Tibial nerve (tissue), 4 donors: ENCODE measurements at regions not wholly inside any gene's neighbourhood (a gene's known extent, or its start where the extent isn't known, plus 50 kb on each side); places are given as distances from the start of the nearest gene placed in this dataset.

Source experiments
- DNase-seq, 2 donors: peaks; one replicate each; pipeline ENCODE4 v3.0.0-alpha.2; 2019; ENCODE audit warnings: low spot score in 2 of 2
- H3K27ac ChIP-seq, 4 donors: fragments of 200-600 bp; sonication (generic) in 3 of 4; one replicate each; pipeline ENCODE4 v1.5.1; 2017 to 2019; ENCODE audit warnings: mild to moderate bottlenecking in 1 of 4
- H3K27me3 ChIP-seq, 2 donors: fragments of 200-600 bp; sonication (generic) in 1 of 2; one replicate each; pipeline versions ENCODE4 v1.5.1 to v1.6.0; 2017 to 2019
- H3K36me3 ChIP-seq, 3 donors: fragments of 200-600 bp; sonication (generic); one replicate each; pipeline ENCODE4 v1.5.1; 2018 to 2019
- H3K4me1 ChIP-seq, 4 donors: fragments of 200-600 bp; sonication (generic) in 3 of 4; one replicate each; pipeline ENCODE4 v1.5.1; 2017 to 2019
- H3K4me3 ChIP-seq, 4 donors: fragments of 200-600 bp; sonication (generic) in 3 of 4; one replicate each; pipeline ENCODE4 v1.5.1; 2017 to 2019; ENCODE audit warnings: mild to moderate bottlenecking in 1 of 4, moderate library complexity in 1 of 4
- H3K9me3 ChIP-seq, 4 donors: fragments of 200-600 bp; sonication (generic) in 3 of 4; one replicate each; pipeline ENCODE4 v1.5.1; 2017 to 2019
- CTCF ChIP-seq, 5 experiments: fragments of 200-600 bp in 3 of 5; fragments of 450-650 bp in 2 of 5; sonication (generic) in 3 of 5; IDR thresholded peaks; one replicate each; pipeline ENCODE4 v1.5.1; 2016 to 2019; ENCODE audit warnings: antibody characterized with exemption in 5 of 5, mild to moderate bottlenecking in 3 of 5, moderate library complexity in 2 of 5
- EP300 ChIP-seq, 2 donors: sonication (generic); formaldehyde crosslinking; IDR thresholded peaks; one replicate each; pipeline ENCODE4 v1.6.1; 2017; ENCODE audit warnings: antibody characterized with exemption in 2 of 2, mild to moderate bottlenecking in 1 of 2
- POLR2A ChIP-seq, 2 donors: fragments of 450-650 bp; IDR thresholded peaks; one replicate each; pipeline ENCODE4 v1.6.1; 2017; ENCODE audit warnings: antibody characterized with exemption in 2 of 2, mild to moderate bottlenecking in 2 of 2, moderate library complexity in 2 of 2
- WGBS, 2 donors: methylation state at CpG; one replicate each; pipeline ENCODE4 v1.1.5; 2018; 5-methylcytosine and 5-hydroxymethylcytosine counted together

GRCh38 chr12:11954181-11954580 is 116.6 kb upstream of the BCL2L14 start:
- TF ChIP-seq EP300 (IDR thresholded peaks at IDR 0.05), result no peak
- no peak for TF ChIP-seq POLR2A (IDR thresholded peaks at IDR 0.05)
- 51 to 56% methylated on average over 2 of the region's 2 CpGs for WGBS, 2 donors
- no peaks in the 10 kb centered on the region for H3K9me3 ChIP-seq
- no peak for DNase-seq
- peaks cover 0 to 14% (median 0%) of the 10 kb centered on the region in 4 donors for H3K4me1 ChIP-seq
- H3K36me3 ChIP-seq, result no peaks in the 10 kb centered on the region
- H3K27me3 ChIP-seq, result peaks cover 0 to 5% of the 10 kb centered on the region in 2 donors
- H3K27ac ChIP-seq, result no peak overlapping the region
- no peak overlapping the region for H3K4me3 ChIP-seq

- Histone ChIP-seq H3K4me1 (peaks cover 0 to 5% (median 0%) of the 10 kb centered on the region in 4 donors), H3K36me3 (no peaks in the 10 kb centered on the region), H3K27me3 (peaks cover 0 to 5% of the 10 kb centered on the region in 2 donors), H3K9me3 (peaks cover 0 to 7% (median 0%) of the 10 kb centered on the region in 4 donors), H3K4me3 (no peak overlapping the region), H3K27ac (no peak overlapping the region)
- TF ChIP-seq CTCF (IDR thresholded peaks at IDR 0.05), result no peak
- TF ChIP-seq EP300 (IDR thresholded peaks at IDR 0.05), result no peak
- no peak for TF ChIP-seq POLR2A (IDR thresholded peaks at IDR 0.05)
- 75 to 76% methylated on average over 9 of the region's 9 CpGs for WGBS, 2 donors
- no peak for DNase-seq
Observed at GRCh38 chr12:11958221-11959091, 112.3 kb upstream of the BCL2L14 start.

- Histone ChIP-seq H3K9me3 (peaks cover 0 to 7% (median 0%) of the 10 kb centered on the region in 4 donors), H3K36me3 (no peaks in the 10 kb centered on the region), H3K27me3 (peaks cover 0 to 5% of the 10 kb centered on the region in 2 donors), H3K27ac (no peak overlapping the region), H3K4me1 (peaks cover 0 to 5% (median 0%) of the 10 kb centered on the region in 4 donors), H3K4me3 (no peak overlapping the region)
- WGBS, 2 donors, result 75 to 82% methylated on average over 9 of the region's 9 CpGs
- DNase-seq, result no peak
- TF ChIP-seq POLR2A (IDR thresholded peaks at IDR 0.05), result no peak
- no peak for TF ChIP-seq EP300 (IDR thresholded peaks at IDR 0.05)
- no peak for TF ChIP-seq CTCF (IDR thresholded peaks at IDR 0.05)
Observed at GRCh38 chr12:11959117-11959823, 111.5 kb upstream of the BCL2L14 start.

- WGBS, 2 donors, result 83 to 84% methylated on average over 6 of the region's 6 CpGs
- Histone ChIP-seq H3K4me3 (no peak overlapping the region), H3K27ac (no peak overlapping the region), H3K9me3 (peaks cover 0 to 7% (median 0%) of the 10 kb centered on the region in 4 donors), H3K27me3 (peaks cover 0 to 5% of the 10 kb centered on the region in 2 donors), H3K36me3 (no peaks in the 10 kb centered on the region), H3K4me1 (peaks cover 0 to 5% (median 0%) of the 10 kb centered on the region in 4 donors)
- DNase-seq, result no peak
- TF ChIP-seq EP300 (IDR thresholded peaks at IDR 0.05) (no peak), POLR2A (IDR thresholded peaks at IDR 0.05) (no peak), CTCF (IDR thresholded peaks at IDR 0.05) (no peak)
Observed at GRCh38 chr12:11960646-11961045, 110.1 kb upstream of the BCL2L14 start.

- no peak overlapping the region for H3K27ac ChIP-seq
- no peak for DNase-seq
- H3K27me3 ChIP-seq, result no peaks in the 10 kb centered on the region
- 36 to 40% methylated on average over 3 to 4 of the region's 5 CpGs for WGBS, 2 donors
- H3K4me3 ChIP-seq, result no peak overlapping the region
- peaks cover 0 to 7% (median 0%) of the 10 kb centered on the region in 4 donors for H3K9me3 ChIP-seq
- TF ChIP-seq CTCF (IDR thresholded peaks at IDR 0.05) (no peak), POLR2A (IDR thresholded peaks at IDR 0.05) (no peak), EP300 (IDR thresholded peaks at IDR 0.05) (no peak)
- H3K4me1 ChIP-seq, result peaks cover 0 to 5% (median 0%) of the 10 kb centered on the region in 4 donors
- H3K36me3 ChIP-seq, result no peaks in the 10 kb centered on the region
Observed at GRCh38 chr12:11961686-11962085, 109.1 kb upstream of the BCL2L14 start.
